SU-DHL-6 (cell line): ENCODE measurements at regions not wholly inside any gene's neighbourhood (a gene's known extent, or its start where the extent isn't known, plus 50 kb on each side); places are given as distances from the start of the nearest gene placed in this dataset.

ENCODE experiments used
- H2AFZ ChIP-seq: fragments of 200-600 bp; sonication (generic); 2 replicates; pipeline ENCODE4 v1.6.1; 2014; ENCODE audit warnings: low read depth, mild to moderate bottlenecking, moderate library complexity, mixed read lengths, antibody characterized with exemption, low read length; ENCODE audit not compliant: severe bottlenecking
- H3F3A ChIP-seq: fragments of 200-600 bp; shearing (Covaris generic); 2 replicates; pipeline ENCODE4 v1.6.0; 2016; ENCODE audit warnings: antibody characterized with exemption, mild to moderate bottlenecking; ENCODE audit not compliant: insufficient read depth
- H3K27ac ChIP-seq: fragments of 200-600 bp; sonication (generic); 2 replicates; pipeline ENCODE4 v1.5.1; 2016; ENCODE audit warnings: low read depth, mild to moderate bottlenecking, low read length, moderate library complexity, mixed read lengths
- H3K27me3 ChIP-seq: fragments of 200-600 bp; sonication (generic), shearing (Covaris generic); 2 replicates; pipeline ENCODE4 v1.6.0; 2014; ENCODE audit warnings: mild to moderate bottlenecking, low read length
- H3K36me3 ChIP-seq: fragments of 200-600 bp; sonication (generic); 2 replicates; pipeline ENCODE4 v1.6.1; 2014; ENCODE audit warnings: mild to moderate bottlenecking, low read length, mixed read lengths
- H3K4me2 ChIP-seq: fragments of 300-600, 200-600 bp; shearing (Covaris generic), sonication (generic); 2 replicates; pipeline ENCODE4 v1.6.0; 2014; ENCODE audit warnings: low read length, low read depth, mild to moderate bottlenecking; ENCODE audit not compliant: poor library complexity, severe bottlenecking
- H3K4me3 ChIP-seq: fragments of 200-600 bp; sonication (generic); 2 replicates; pipeline ENCODE4 v1.5.1; 2014; ENCODE audit warnings: antibody characterized with exemption, low read length, mild to moderate bottlenecking, mixed read lengths; ENCODE audit not compliant: insufficient read depth, poor library complexity, severe bottlenecking
- H3K79me2 ChIP-seq: fragments of 200-600 bp; sonication (generic); 2 replicates; pipeline ENCODE4 v1.6.1; 2014; ENCODE audit warnings: mild to moderate bottlenecking, low read length, moderate library complexity; ENCODE audit not compliant: insufficient read depth
- H3K9ac ChIP-seq: fragments of 200-600 bp; sonication (generic); 2 replicates; pipeline ENCODE4 v1.7.0; 2014; ENCODE audit warnings: mild to moderate bottlenecking, low read length
- H3K9me2 ChIP-seq: fragments of 200-600 bp; sonication (generic); replicated peaks from 2 replicates; pipeline ENCODE4 v1.6.1; 2014; ENCODE audit warnings: low read length; ENCODE audit not compliant: insufficient read depth
- H3K9me3 ChIP-seq: fragments of 200-600 bp; sonication (generic); 2 replicates; pipeline ENCODE4 v1.6.1; 2014; ENCODE audit warnings: low read length, mixed read lengths; ENCODE audit not compliant: insufficient read depth
- H4K20me1 ChIP-seq: fragments of 200-600 bp; sonication (generic); 2 replicates; pipeline ENCODE4 v1.6.1; 2014; ENCODE audit warnings: low read depth, mild to moderate bottlenecking, antibody characterized with exemption, low read length, moderate library complexity, mixed read lengths
- CTCF ChIP-seq: fragments of 200-600 bp; sonication (generic); IDR thresholded peaks from one replicate; pipeline ENCODE4 v1.5.1; 2017; ENCODE audit warnings: antibody characterized with exemption, mild to moderate bottlenecking, low read length, moderate library complexity; ENCODE audit not compliant: insufficient read depth, poor library complexity, severe bottlenecking
- EZH2phosphoT487 ChIP-seq: fragments of 200-600 bp; sonication (generic), shearing (Covaris generic); conservative IDR thresholded peaks from 2 replicates; pipeline ENCODE4 v1.6.1; 2018; ENCODE audit warnings: mild to moderate bottlenecking, antibody characterized with exemption, low read length, moderate library complexity, mixed read lengths

DNA sequence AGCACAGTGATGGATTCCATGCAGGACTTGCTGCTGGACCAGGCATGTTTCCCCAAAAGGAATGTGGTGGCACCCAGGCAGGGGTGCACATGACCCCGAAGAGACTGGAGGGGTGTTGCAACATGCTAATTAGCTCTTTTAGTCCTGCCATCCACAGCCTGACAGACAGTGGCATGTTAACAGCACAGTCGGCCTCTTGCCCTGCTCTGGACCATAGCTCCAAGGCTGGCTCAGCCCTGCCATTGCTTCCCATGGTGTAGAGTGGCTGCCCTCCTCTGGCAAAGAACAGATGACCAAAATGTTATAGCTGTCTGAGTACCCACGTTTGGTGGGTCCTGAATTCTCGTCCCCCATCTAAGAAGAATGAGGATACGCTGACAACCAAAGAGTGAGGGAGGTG, 736.4 kb upstream of the PTPRD start:
- H4K20me1 ChIP-seq: no peaks in the 10 kb centered on the region
- no peaks in the 10 kb centered on the region for H3K36me3 ChIP-seq
- H3K4me3 ChIP-seq: no peak overlapping the region
- H3K27me3 ChIP-seq: no peaks in the 10 kb centered on the region
- H3K9ac ChIP-seq: no peak overlapping the region
- H3K79me2 ChIP-seq: no peaks in the 10 kb centered on the region
- H3K27ac ChIP-seq: no peak overlapping the region
- no peaks in the 10 kb centered on the region for H3F3A ChIP-seq
- H3K4me2 ChIP-seq: no peak overlapping the region
- H2AFZ ChIP-seq: no peak overlapping the region
- H3K9me3 ChIP-seq: peaks cover 6% of the 10 kb centered on the region; the same call in 1 of the 2 replicates
- no peaks in the 10 kb centered on the region for H3K9me2 ChIP-seq
- TF ChIP-seq CTCF (no peak), EZH2phosphoT487 (no peak)

- H3K79me2 ChIP-seq: no peaks in the 10 kb centered on the region
- H3K9me3 ChIP-seq: peaks cover 6% of the 10 kb centered on the region; the same call in 1 of the 2 replicates
- H3K9ac ChIP-seq: no peak overlapping the region
- H4K20me1 ChIP-seq: no peaks in the 10 kb centered on the region
- no peak overlapping the region for H3K27ac ChIP-seq
- no peaks in the 10 kb centered on the region for H3K27me3 ChIP-seq
- H3F3A ChIP-seq: no peaks in the 10 kb centered on the region
- no peak overlapping the region for H3K4me3 ChIP-seq
- H3K9me2 ChIP-seq: no peaks in the 10 kb centered on the region; the same call in 1 of the 2 replicates
- no peak overlapping the region for H2AFZ ChIP-seq
- no peak overlapping the region for H3K4me2 ChIP-seq
- no peaks in the 10 kb centered on the region for H3K36me3 ChIP-seq
- TF ChIP-seq CTCF (no peak), EZH2phosphoT487 (no peak)
Observed at GRCh38 chr9:11352612-11353011, 739.8 kb upstream of the PTPRD start.

GRCh38 chr9:11356067-11356466, 743.3 kb upstream of the PTPRD start:
- H3K4me3 ChIP-seq: no peak overlapping the region
- no peaks in the 10 kb centered on the region for H4K20me1 ChIP-seq
- no peak overlapping the region for H3K9ac ChIP-seq
- no peak overlapping the region for H3K27ac ChIP-seq
- no peaks in the 10 kb centered on the region for H3F3A ChIP-seq
- no peak overlapping the region for H2AFZ ChIP-seq
- H3K79me2 ChIP-seq: no peaks in the 10 kb centered on the region
- H3K4me2 ChIP-seq: no peak overlapping the region
- no peaks in the 10 kb centered on the region; the same call in 1 of the 2 replicates for H3K9me2 ChIP-seq
- no peak for TF ChIP-seq EZH2phosphoT487
- TF ChIP-seq CTCF: no peak
- no peaks in the 10 kb centered on the region for H3K36me3 ChIP-seq
- H3K9me3 ChIP-seq: no peaks in the 10 kb centered on the region
- H3K27me3 ChIP-seq: no peaks in the 10 kb centered on the region
